BLaER1 (cell line): ENCODE measurements at regions not wholly inside any gene's neighbourhood (a gene's known extent, or its start where the extent isn't known, plus 50 kb on each side); places are given as distances from the start of the nearest gene placed in this dataset.

ENCODE experiments used
- H3K27ac ChIP-seq: shearing (Covaris generic); formaldehyde crosslinking; 2 replicates; pipeline ENCODE4 v1.8.1; 2022
- H3K27me3 ChIP-seq: shearing (Covaris generic); formaldehyde crosslinking; 2 replicates; pipeline ENCODE4 v1.8.1; 2022
- H3K36me3 ChIP-seq: shearing (Covaris generic); formaldehyde crosslinking; 2 replicates; pipeline ENCODE4 v1.8.1; 2022
- H3K4me1 ChIP-seq: shearing (Covaris generic); formaldehyde crosslinking; 2 replicates; pipeline ENCODE4 v1.8.1; 2022
- H3K4me2 ChIP-seq: shearing (Covaris generic); formaldehyde crosslinking; 2 replicates; pipeline ENCODE4 v1.8.1; 2022
- H3K4me3 ChIP-seq: shearing (Covaris generic); formaldehyde crosslinking; 2 replicates; pipeline ENCODE4 v1.8.1; 2022
- H3K9ac ChIP-seq: shearing (Covaris generic); formaldehyde crosslinking; 2 replicates; pipeline ENCODE4 v1.8.1; 2022
- H3K9me3 ChIP-seq: shearing (Covaris generic); formaldehyde crosslinking; 2 replicates; pipeline ENCODE4 v1.8.1; 2022
- H4K20me1 ChIP-seq: shearing (Covaris generic); formaldehyde crosslinking; 2 replicates; pipeline ENCODE4 v1.8.1; 2022
- Cebpa-rat ChIP-seq: shearing (Covaris generic); IDR thresholded peaks from 2 replicates; pipeline ENCODE4 v1.8.1; 2022

- H3K27me3 ChIP-seq: no peaks in the 10 kb centered on the region
These were observed 54.7 kb upstream of the ZNF423 start for GRCh38 chr16:49910541-49911071.

GRCh38 chr16:49911430-49911829 lies 55.5 kb upstream of the ZNF423 start:
- Histone ChIP-seq H4K20me1 (no peaks in the 10 kb centered on the region), H3K36me3 (no peaks in the 10 kb centered on the region), H3K27ac (no peak overlapping the region), H3K4me3 (no peak overlapping the region), H3K27me3 (no peaks in the 10 kb centered on the region), H3K9me3 (peaks cover 9% of the 10 kb centered on the region; the same call in 1 of the 2 replicates), H3K9ac (no peak overlapping the region), H3K4me1 (no peaks in the 10 kb centered on the region), H3K4me2 (no peak overlapping the region)
- TF ChIP-seq Cebpa-rat: no peak

More at GRCh38 chr16:49910541-49911071, 54.7 kb upstream of the ZNF423 start:
- Histone ChIP-seq H3K9ac (no peak overlapping the region), H3K9me3 (peaks cover 9% of the 10 kb centered on the region; the same call in 1 of the 2 replicates), H4K20me1 (no peaks in the 10 kb centered on the region), H3K4me2 (no peak overlapping the region), H3K4me1 (no peaks in the 10 kb centered on the region), H3K36me3 (no peaks in the 10 kb centered on the region), H3K27ac (no peak overlapping the region), H3K4me3 (no peak overlapping the region)
- no peak for TF ChIP-seq Cebpa-rat

- Histone ChIP-seq H3K27me3 (no peaks in the 10 kb centered on the region), H3K4me1 (no peaks in the 10 kb centered on the region), H4K20me1 (no peaks in the 10 kb centered on the region), H3K4me2 (no peak overlapping the region), H3K9ac (no peak overlapping the region), H3K4me3 (no peak overlapping the region), H3K36me3 (no peaks in the 10 kb centered on the region), H3K27ac (no peak overlapping the region), H3K9me3 (peaks cover 9% of the 10 kb centered on the region; the same call in 1 of the 2 replicates)
- TF ChIP-seq Cebpa-rat: no peak
These were observed 56.8 kb upstream of the ZNF423 start for GRCh38 chr16:49912721-49913120.

DNA sequence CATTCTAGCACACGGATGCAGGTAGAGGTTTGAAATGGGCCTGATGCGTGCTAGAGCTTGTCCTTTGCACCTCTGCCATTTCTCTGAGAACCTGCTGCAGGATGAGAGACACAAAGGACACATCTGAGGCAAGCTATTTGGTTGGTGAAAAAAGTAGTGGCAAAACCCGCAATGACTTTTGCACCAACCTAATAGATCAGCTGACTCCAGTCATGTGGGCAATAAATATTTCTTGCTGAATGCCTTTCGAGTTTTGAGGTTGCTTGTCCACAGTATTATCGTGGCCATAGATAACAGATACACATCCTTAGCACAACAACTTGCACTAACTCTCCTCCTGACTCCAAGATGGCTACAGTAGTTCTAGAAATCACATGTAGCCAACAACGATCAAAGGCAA lies 57.8 kb upstream of the ZNF423 start:
- Histone ChIP-seq H4K20me1 (no peaks in the 10 kb centered on the region), H3K4me1 (no peaks in the 10 kb centered on the region), H3K9me3 (peaks cover 9% of the 10 kb centered on the region; the same call in 1 of the 2 replicates), H3K36me3 (no peaks in the 10 kb centered on the region), H3K9ac (no peak overlapping the region), H3K27ac (no peak overlapping the region), H3K27me3 (no peaks in the 10 kb centered on the region), H3K4me2 (no peak overlapping the region), H3K4me3 (no peak overlapping the region)
- TF ChIP-seq Cebpa-rat: no peak

GRCh38 chr16:49914657-49915056 lies 58.7 kb upstream of the ZNF423 start:
- no peaks in the 10 kb centered on the region for H3K36me3 ChIP-seq
- no peaks in the 10 kb centered on the region for H3K4me1 ChIP-seq
- H3K4me3 ChIP-seq: no peak overlapping the region
- H4K20me1 ChIP-seq: no peaks in the 10 kb centered on the region
- peaks cover 9% of the 10 kb centered on the region; the same call in 1 of the 2 replicates for H3K9me3 ChIP-seq
- H3K4me2 ChIP-seq: no peak overlapping the region
- no peaks in the 10 kb centered on the region for H3K27me3 ChIP-seq
- H3K9ac ChIP-seq: no peak overlapping the region
- no peak overlapping the region for H3K27ac ChIP-seq
- TF ChIP-seq Cebpa-rat: no peak

DNA sequence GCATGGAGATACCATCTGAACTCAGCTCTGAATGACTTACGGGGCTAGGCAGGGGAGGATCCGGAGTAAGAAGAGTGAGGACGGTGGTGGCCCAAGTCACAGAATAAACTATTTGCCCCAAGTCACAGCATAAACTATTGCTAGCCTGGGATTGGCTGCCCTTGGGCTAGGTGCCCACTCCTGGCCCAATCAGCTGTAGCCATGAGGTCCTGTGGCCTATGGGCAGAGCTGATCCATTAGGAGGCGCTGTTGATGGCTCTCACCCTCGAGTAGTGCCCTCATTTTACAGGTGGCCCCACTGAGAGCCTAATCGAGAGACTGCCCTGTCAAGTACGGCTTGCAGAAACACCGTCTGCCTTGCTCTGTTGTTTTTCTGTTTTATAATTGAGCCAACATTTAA lies 62.3 kb upstream of the ZNF423 start:
- Histone ChIP-seq H3K4me1 (peaks cover 24% of the 10 kb centered on the region), H3K36me3 (no peaks in the 10 kb centered on the region), H3K9me3 (no peaks in the 10 kb centered on the region), H3K27me3 (no peaks in the 10 kb centered on the region), H3K9ac (no peak overlapping the region), H4K20me1 (no peaks in the 10 kb centered on the region), H3K4me2 (no peak overlapping the region), H3K4me3 (no peak overlapping the region), H3K27ac (no peak overlapping the region)
- no peak for TF ChIP-seq Cebpa-rat

DNA sequence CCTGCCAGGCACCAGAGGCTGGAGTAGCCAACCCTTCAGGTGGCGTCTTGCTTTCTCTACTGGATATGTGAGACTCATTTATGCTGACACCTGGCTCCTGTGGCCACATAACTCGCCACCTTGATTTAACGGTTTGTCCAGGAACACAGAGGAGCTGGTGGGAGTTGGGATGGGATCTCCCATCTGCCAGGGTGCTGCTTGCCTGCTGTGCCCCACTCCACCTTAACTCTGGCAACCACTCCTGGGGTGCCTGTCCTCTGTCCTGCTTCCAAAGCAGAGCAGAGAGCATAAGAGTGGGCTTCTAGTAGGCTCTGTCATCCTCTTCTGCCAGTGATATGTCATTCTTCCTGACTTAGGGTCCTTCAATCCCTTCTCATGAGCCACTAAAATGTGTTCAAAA lies 63.4 kb upstream of the ZNF423 start:
- Histone ChIP-seq H3K27ac (no peak overlapping the region), H4K20me1 (no peaks in the 10 kb centered on the region), H3K27me3 (no peaks in the 10 kb centered on the region), H3K4me2 (no peak overlapping the region), H3K4me1 (peaks cover 33% of the 10 kb centered on the region), H3K36me3 (no peaks in the 10 kb centered on the region), H3K9me3 (no peaks in the 10 kb centered on the region), H3K9ac (no peak overlapping the region), H3K4me3 (no peak overlapping the region)
- TF ChIP-seq Cebpa-rat: no peak

GRCh38 chr16:49920397-49920796 lies 64.5 kb upstream of the ZNF423 start:
- H3K36me3 ChIP-seq: no peaks in the 10 kb centered on the region
- H3K27me3 ChIP-seq: no peaks in the 10 kb centered on the region
- 0 out of 2 replicates have a peak overlapping the region, but pooled peaks have one; percentile 19 for H3K4me2 ChIP-seq
- H3K4me1 ChIP-seq: peaks cover 33% of the 10 kb centered on the region
- no peak overlapping the region for H3K27ac ChIP-seq
- no peak overlapping the region for H3K9ac ChIP-seq
- no peaks in the 10 kb centered on the region for H4K20me1 ChIP-seq
- TF ChIP-seq Cebpa-rat: no peak
- H3K9me3 ChIP-seq: no peaks in the 10 kb centered on the region
- no peak overlapping the region for H3K4me3 ChIP-seq

DNA sequence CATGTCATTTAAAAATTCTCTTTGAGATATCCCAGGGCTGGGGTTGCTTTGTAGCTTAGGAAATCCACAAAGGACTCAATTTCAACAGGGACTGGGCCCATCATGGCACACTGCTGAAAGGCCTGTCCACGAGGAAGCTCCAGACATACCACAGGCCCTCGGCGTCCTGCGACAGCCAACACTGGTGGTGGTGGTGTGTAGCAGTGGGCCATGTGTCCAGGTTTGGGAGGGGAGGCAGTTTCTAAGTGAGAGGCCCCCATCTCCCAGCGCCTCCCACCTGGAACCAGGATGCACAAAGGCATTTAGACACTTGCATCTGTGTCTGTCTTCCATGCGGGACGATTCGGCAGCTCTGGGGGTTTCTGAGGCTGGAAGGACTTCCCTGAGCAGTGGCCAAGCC lies 65.2 kb upstream of the ZNF423 start:
- H3K4me3 ChIP-seq: no peak overlapping the region
- peak overlapping the region; percentile 54 for H3K4me2 ChIP-seq
- no peaks in the 10 kb centered on the region for H3K36me3 ChIP-seq
- H4K20me1 ChIP-seq: no peaks in the 10 kb centered on the region
- no peaks in the 10 kb centered on the region for H3K27me3 ChIP-seq
- peaks cover 33% of the 10 kb centered on the region for H3K4me1 ChIP-seq
- peak overlapping the region; percentile 42; the same call in 1 of the 2 replicates for H3K27ac ChIP-seq
- H3K9me3 ChIP-seq: no peaks in the 10 kb centered on the region
- no peak for TF ChIP-seq Cebpa-rat
- H3K9ac ChIP-seq: 0 out of 2 replicates have a peak overlapping the region, but pooled peaks have one; percentile 24

DNA sequence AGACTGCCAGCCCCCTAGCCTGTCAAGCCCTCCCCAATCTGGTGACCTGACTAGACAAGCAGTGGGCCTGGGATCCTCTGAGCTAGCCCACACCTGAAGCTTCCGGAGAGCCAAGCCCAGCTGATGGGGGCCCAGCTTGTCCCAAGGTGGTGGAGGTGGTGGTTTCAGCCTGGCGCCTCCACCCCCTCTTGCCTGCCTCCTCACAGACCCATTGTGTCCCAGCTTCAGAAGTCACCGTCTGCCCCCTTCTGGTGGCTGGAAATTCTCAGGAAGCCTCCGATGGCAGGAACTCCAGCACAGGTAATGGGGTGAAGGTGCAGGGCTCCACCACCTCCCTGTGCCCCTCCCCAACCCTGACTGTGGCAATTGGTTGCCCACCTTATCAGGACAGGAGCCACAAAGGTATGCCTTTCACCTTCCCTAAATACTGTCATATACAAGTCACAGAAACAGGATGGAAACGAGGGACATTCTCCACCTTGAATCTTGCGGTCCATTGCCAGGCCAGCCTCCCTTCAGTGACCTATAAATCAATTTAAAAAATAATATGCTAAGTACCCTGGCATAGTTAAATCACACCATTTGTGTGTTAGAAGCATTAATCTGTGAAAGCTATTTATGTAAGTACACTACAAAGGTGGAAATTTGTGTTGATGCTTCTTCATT lies 66.0 kb upstream of the ZNF423 start:
- H3K9ac ChIP-seq: no peak overlapping the region
- H3K4me2 ChIP-seq: peak overlapping the region; percentile 54
- no peak for TF ChIP-seq Cebpa-rat

More for the DNA sequence above, 66.0 kb upstream of the ZNF423 start:
- Histone ChIP-seq H3K4me1 (peaks cover 33% of the 10 kb centered on the region), H3K9me3 (no peaks in the 10 kb centered on the region), H3K27me3 (no peaks in the 10 kb centered on the region), H3K4me3 (no peak overlapping the region), H4K20me1 (no peaks in the 10 kb centered on the region), H3K36me3 (no peaks in the 10 kb centered on the region), H3K27ac (peak overlapping the region; percentile 42; the same call in 1 of the 2 replicates)
